ENCODE measurements at regions not wholly inside any gene's neighbourhood (a gene's known extent, or its start where the extent isn't known, plus 50 kb on each side); places are given as distances from the start of the nearest gene placed in this dataset.

DNA sequence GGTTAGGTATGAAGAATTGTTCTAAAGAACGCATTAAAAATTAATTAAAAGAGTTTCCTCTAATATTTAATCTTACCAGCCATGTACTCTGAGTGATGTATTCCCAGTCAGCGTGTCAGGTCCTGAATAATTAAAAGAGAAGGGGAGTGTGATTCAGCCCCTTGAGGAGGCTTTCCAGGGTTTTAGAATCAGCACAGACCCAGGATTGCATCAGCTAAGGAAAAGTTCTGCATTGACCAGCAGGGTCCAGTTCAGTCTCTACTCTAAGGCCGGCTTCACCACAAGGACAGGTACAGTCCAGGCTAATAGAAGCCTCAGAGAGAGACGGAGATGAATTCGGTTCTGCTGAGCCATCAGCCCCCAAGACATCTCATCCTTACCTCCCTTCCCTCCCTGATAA, 499.5 kb upstream of the PROK2 start:
- DNase-seq: no peak
- H3K27me3 ChIP-seq: peaks cover 0 to 45% of the 10 kb centered on the region in 2 donors
- intact Hi-C loops (cut with DNase I; ENCODE audit: low total_unique reads): no loop called here
- no peak for TF ChIP-seq CTCF (IDR thresholded peaks at IDR 0.05)
- H3K9me3 ChIP-seq: peaks cover 0 to 6% (median 4%) of the 10 kb centered on the region in 3 donors
- H3K4me3 ChIP-seq: no peak overlapping the region
- no peaks in the 10 kb centered on the region for H3K36me3 ChIP-seq
- no peak overlapping the region for H3K27ac ChIP-seq
- peaks cover 0 to 17% (median 12%) of the 10 kb centered on the region in 4 donors for H3K4me1 ChIP-seq

GRCh38 chr3:72282918-72283317, 498.0 kb upstream of the PROK2 start:
- no peaks in the 10 kb centered on the region for H3K36me3 ChIP-seq
- DNase-seq: no peak
- no peak overlapping the region for H3K27ac ChIP-seq
- intact Hi-C loops (cut with DNase I; ENCODE audit: low total_unique reads): no loop called here
- H3K4me1 ChIP-seq: peaks cover 0 to 6% (median under 1%) of the 10 kb centered on the region in 4 donors
- TF ChIP-seq CTCF (IDR thresholded peaks at IDR 0.05): no peak
- peaks cover 0 to 6% (median 4%) of the 10 kb centered on the region in 3 donors for H3K9me3 ChIP-seq
- H3K27me3 ChIP-seq: peaks cover 0 to 45% of the 10 kb centered on the region in 2 donors
- H3K4me3 ChIP-seq: no peak overlapping the region

GRCh38 chr3:72281551-72281950, 496.6 kb upstream of the PROK2 start:
- intact Hi-C loops (cut with DNase I; ENCODE audit: low total_unique reads): no loop called here

GRCh38 chr3:72280876-72281275, 495.9 kb upstream of the PROK2 start:
- intact Hi-C loops (cut with DNase I; ENCODE audit: low total_unique reads): no loop called here
- DNase-seq: no peak

More at GRCh38 chr3:72281551-72281950, 496.6 kb upstream of the PROK2 start:
- peaks cover 0 to 6% (median 0%) of the 10 kb centered on the region in 4 donors for H3K4me1 ChIP-seq
- peaks cover 0 to 6% (median 4%) of the 10 kb centered on the region in 3 donors for H3K9me3 ChIP-seq
- no peaks in the 10 kb centered on the region for H3K36me3 ChIP-seq
- no peak for TF ChIP-seq CTCF (IDR thresholded peaks at IDR 0.05)
- peaks cover 0 to 34% of the 10 kb centered on the region in 2 donors for H3K27me3 ChIP-seq
- no peak overlapping the region for H3K27ac ChIP-seq
- H3K4me3 ChIP-seq: no peak overlapping the region
- no peak for DNase-seq

DNA sequence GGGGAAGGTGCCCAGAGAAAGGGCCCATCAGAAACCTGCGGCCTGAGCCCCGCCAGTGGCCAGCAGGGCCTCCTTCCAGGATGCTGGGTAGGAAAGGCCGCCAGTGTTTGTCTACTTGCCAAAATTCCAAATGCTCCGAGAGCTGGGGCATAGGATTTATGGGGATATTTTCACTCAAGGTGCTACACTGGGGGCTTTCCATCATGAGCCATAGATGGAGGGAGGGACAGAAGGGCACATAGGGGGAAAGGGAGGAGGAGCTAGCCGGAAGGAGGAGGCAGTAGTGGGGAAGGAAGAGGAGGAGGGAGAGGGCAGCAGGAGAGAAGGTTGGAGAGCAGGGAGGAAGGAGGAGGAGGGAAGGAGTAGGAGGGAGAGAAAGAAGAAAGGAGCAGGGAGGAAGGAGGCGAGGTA, 494.7 kb upstream of the PROK2 start:
- H3K27ac ChIP-seq: no peak overlapping the region
- intact Hi-C loops (cut with DNase I; ENCODE audit: low total_unique reads): loop anchor here (10.0 kb wide), 1 partner anchor 325 kb away; no protein-coding TSS in a partner anchor

More at GRCh38 chr3:72280876-72281275, 495.9 kb upstream of the PROK2 start:
- no peak for TF ChIP-seq CTCF (IDR thresholded peaks at IDR 0.05)
- H3K4me1 ChIP-seq: peaks cover 0 to 6% (median 0%) of the 10 kb centered on the region in 4 donors
- H3K9me3 ChIP-seq: peaks cover 0 to 6% (median 4%) of the 10 kb centered on the region in 3 donors
- no peaks in the 10 kb centered on the region for H3K36me3 ChIP-seq
- no peak overlapping the region for H3K4me3 ChIP-seq
- H3K27me3 ChIP-seq: peaks cover 0 to 27% of the 10 kb centered on the region in 2 donors
- H3K27ac ChIP-seq: no peak overlapping the region

More for the DNA sequence above, 494.7 kb upstream of the PROK2 start:
- no peak for TF ChIP-seq CTCF (IDR thresholded peaks at IDR 0.05)
- Histone ChIP-seq H3K4me3 (no peak overlapping the region), H3K9me3 (peaks cover 0 to 6% (median 4%) of the 10 kb centered on the region in 3 donors), H3K36me3 (no peaks in the 10 kb centered on the region), H3K27me3 (peaks cover 0 to 15% of the 10 kb centered on the region in 2 donors), H3K4me1 (peaks cover 0 to 15% (median 2%) of the 10 kb centered on the region in 4 donors)
- DNase-seq: no peak

All from tibial artery (tissue), 4 donors.